ENCODE measurements at regions not wholly inside any gene's neighbourhood (a gene's known extent, or its start where the extent isn't known, plus 50 kb on each side); places are given as distances from the start of the nearest gene placed in this dataset.

- Histone ChIP-seq H3K79me2 (ENCODE audit: control insufficient read depth in 1 of 2, insufficient read depth in 2 of 2, low read length in 2 of 2) (no peaks in the 10 kb centered on the region), H2BK120ac (replicated peaks; ENCODE audit: low read depth, low read length) (no peak overlapping the region), H4K5ac (ENCODE audit: insufficient read length, low read depth, low read length) (no peak overlapping the region), H3K4ac (replicated peaks; ENCODE audit: insufficient read length, low read depth, low read length) (no peak overlapping the region), H2BK20ac (ENCODE audit: low read length) (no peak overlapping the region), H3K9me3 (ENCODE audit: insufficient read depth in 2 of 2, low read depth in 1 of 2, low read length in 1 of 2) (no peaks in the 10 kb centered on the region), H2BK15ac (ENCODE audit: low read length) (no peak overlapping the region), H2BK5ac (ENCODE audit: low read depth, low read length) (no peak overlapping the region), H3K4me2 (ENCODE audit: insufficient read depth in 1 of 2, low read depth in 2 of 2, low read length in 2 of 2) (no peak overlapping the region), H4K20me1 (replicated peaks in 1 of 2; ENCODE audit: control insufficient read depth in 1 of 2, insufficient read depth in 2 of 2, low read length in 2 of 2) (no peaks in the 10 kb centered on the region), H3K36me3 (ENCODE audit: control insufficient read depth in 2 of 4, insufficient read depth in 4 of 4, low read length in 3 of 4) (no peaks in the 10 kb centered on the region), H4K8ac (ENCODE audit: extremely low read depth, insufficient read depth, low read length) (no peak overlapping the region), H4K91ac (replicated peaks; ENCODE audit: insufficient read length, low read length) (no peak overlapping the region), H3K9ac (replicated peaks in 1 of 4; ENCODE audit: extremely low read depth in 1 of 4, low read depth in 3 of 4, low read length in 3 of 4) (no peak overlapping the region), H3K4me1 (replicated peaks in 1 of 4; ENCODE audit: control insufficient read depth in 3 of 4, insufficient read depth in 4 of 4, low read length in 3 of 4) (no peaks in the 10 kb centered on the region), H3K27ac (ENCODE audit: low read depth, low read length) (no peak overlapping the region), H3K27me3 (replicated peaks in 1 of 4; ENCODE audit: control insufficient read depth in 3 of 4, extremely low read depth in 1 of 4, insufficient read depth in 3 of 4, low read length in 3 of 4) (no peaks in the 10 kb centered on the region), H3K18ac (ENCODE audit: extremely low read depth, low read length) (no peak overlapping the region), H2AK5ac (ENCODE audit: low read depth, low read length) (no peak overlapping the region), H3K79me1 (ENCODE audit: low read depth, low read length) (no peaks in the 10 kb centered on the region), H2AFZ (ENCODE audit: low read length) (no peak overlapping the region), H3K23ac (ENCODE audit: insufficient read length) (no peak overlapping the region), H3K56ac (replicated peaks; ENCODE audit: insufficient read length, low read depth, low read length) (no peak overlapping the region), H2BK12ac (ENCODE audit: low read depth, low read length) (no peak overlapping the region), H3K4me3 (ENCODE audit: extremely low read depth in 1 of 4, insufficient read depth in 2 of 4, low read depth in 3 of 4, low read length in 4 of 4) (no peak overlapping the region), H3K14ac (ENCODE audit: insufficient read length) (no peak overlapping the region), H3K23me2 (ENCODE audit: low read depth, low read length) (no peaks in the 10 kb centered on the region)
- WGBS, 2 experiments (ENCODE audit: extremely low coverage in 1 of 2, insufficient coverage in 1 of 2, insufficient read length in 1 of 2, insufficient replicate concordance in 2 of 2, low coverage in 1 of 2, low lambda C conversion rate in 2 of 2, missing lambda C conversion rate in 1 of 2) = 84% methylated on average over 9 of the region's 12 CpGs; no CpG with 5 or more reads in 1 of the 2 experiments
- POLR2A ChIA-PET (ENCODE audit: partially characterized antibody) = no interaction called here
- DNase-seq (ENCODE audit: low read depth in 1 of 2, low spot score in 2 of 2) (no peak), FAIRE-seq (no peak)
- TF ChIP-seq TAF1 (IDR thresholded peaks at IDR 0.05; ENCODE audit: low read depth, low read length) = no peak
- no peak for TF ChIP-seq KDM4A (IDR thresholded peaks at IDR 0.05; ENCODE audit: low read depth, low read length, severe bottlenecking)
- TF ChIP-seq CBX5 (IDR thresholded peaks at IDR 0.05; ENCODE audit: low read depth, low read length) = no peak
- no peak for TF ChIP-seq MAX (IDR thresholded peaks at IDR 0.05)
- TF ChIP-seq CHD2 (IDR thresholded peaks at IDR 0.05; ENCODE audit: low read length) = no peak
- no peak for TF ChIP-seq JUND (IDR thresholded peaks at IDR 0.05; ENCODE audit: low read length)
- TF ChIP-seq GTF2F1 (IDR thresholded peaks at IDR 0.05; ENCODE audit: borderline replicate concordance, low read depth, low read length) = no peak
- no peak for TF ChIP-seq RAD21 (IDR thresholded peaks at IDR 0.05 in 1 of 2, conservative IDR thresholded peaks at IDR 0.05 in 1 of 2; ENCODE audit: low read depth in 2 of 2, low read length in 2 of 2)
- TF ChIP-seq POLR2AphosphoS5 (IDR thresholded peaks at IDR 0.05; ENCODE audit: low read depth, low read length) = no peak
- TF ChIP-seq CTCF (IDR thresholded peaks at IDR 0.05; ENCODE audit: control extremely low read depth in 1 of 3, insufficient read depth in 1 of 3, low read depth in 1 of 3, low read length in 3 of 3) = no peak
- CTCF ChIA-PET (ENCODE audit: partially characterized antibody) = interaction anchor here (0.8 to 2.4 kb wide), 2 partner anchors 10 to 86 kb away, joined by 3 to 8 read pairs; no protein-coding TSS in a partner anchor
These were observed 447.3 kb downstream of the HS3ST3B1 start for GRCh38 chr17:14748036-14748710.

Measured in H1 (cell line).